Lung (tissue), 9 donors: ENCODE measurements at regions not wholly inside any gene's neighbourhood (a gene's known extent, or its start where the extent isn't known, plus 50 kb on each side); places are given as distances from the start of the nearest gene placed in this dataset.
"Not testable (repeated sequence)": the region's sequence is repeated elsewhere in the genome, so short reads cannot be mapped to it uniquely, and the experiment has no call there.

ENCODE experiments used
- ATAC-seq: fragments of 200-7000 bp; cut with Tn5 transposase; one replicate; pipeline ENCODE4 v1.9.1; 2020; ENCODE audit warnings: moderate number of reproducible peaks; ENCODE audit not compliant: insufficient read depth, low FRiP score
- DNase-seq, 3 donors: peaks; one replicate each; pipeline ENCODE4 v3.0.0-alpha.2; 2013 to 2017
- H3K27ac ChIP-seq, 2 donors: one replicate each; pipeline ENCODE4 v1.5.1; 2013; ENCODE audit warnings: mild to moderate bottlenecking in 2 of 2, moderate library complexity in 2 of 2, control low read depth in 1 of 2, inconsistent platforms in 1 of 2, low read depth in 1 of 2, low read length in 1 of 2
- H3K27me3 ChIP-seq, 3 donors: one replicate each; pipeline ENCODE4 v1.5.1; 2013; ENCODE audit warnings: low read length in 2 of 3; ENCODE audit not compliant: control insufficient read depth in 3 of 3, insufficient read depth in 3 of 3
- H3K36me3 ChIP-seq, 4 donors: one replicate each; pipeline ENCODE4 v1.5.1; 2013; ENCODE audit warnings: low read length in 4 of 4, mild to moderate bottlenecking in 1 of 4, moderate library complexity in 1 of 4; ENCODE audit not compliant: control insufficient read depth in 4 of 4, insufficient read depth in 4 of 4
- H3K4me1 ChIP-seq, 5 donors: one replicate each; pipeline ENCODE4 v1.5.1; 2013; ENCODE audit warnings: low read length in 5 of 5, mild to moderate bottlenecking in 2 of 5, moderate library complexity in 1 of 5; ENCODE audit not compliant: control insufficient read depth in 5 of 5, insufficient read depth in 5 of 5
- H3K4me3 ChIP-seq: one replicate; pipeline ENCODE4 v1.5.1; 2013; ENCODE audit warnings: mild to moderate bottlenecking, control low read depth, moderate library complexity
- H3K9ac ChIP-seq, 2 donors: one replicate each; pipeline ENCODE4 v1.5.1; 2013; ENCODE audit warnings: low read length in 2 of 2, control low read depth in 1 of 2; ENCODE audit not compliant: insufficient read depth in 1 of 2
- H3K9me3 ChIP-seq, 4 donors: one replicate each; pipeline ENCODE4 v1.5.1; 2013; ENCODE audit warnings: low read length in 3 of 4, mild to moderate bottlenecking in 1 of 4, moderate library complexity in 1 of 4; ENCODE audit not compliant: control insufficient read depth in 4 of 4, insufficient read depth in 3 of 4
- WGBS, 2 donors: extraction: QIAGEN DNeasy Blood & Tissue Kit; methylation state at CpG; one replicate each; pipeline ENCODE4 v1.1.7; 2013; 5-methylcytosine and 5-hydroxymethylcytosine counted together
- donor health status: Bipolar disorder and iron deficiency.
- donor health status: healthy.
- donor health status: DM: yes; HTN: yes; CAD: no.

- not testable (repeated sequence) for H3K4me3 ChIP-seq, H3K9ac ChIP-seq
- 29% methylated on average over 2 of the region's 2 CpGs for WGBS, 2 donors
Observed at GRCh38 chr2:132300592-132301378, 115.8 kb upstream of the GPR39 start.

DNA sequence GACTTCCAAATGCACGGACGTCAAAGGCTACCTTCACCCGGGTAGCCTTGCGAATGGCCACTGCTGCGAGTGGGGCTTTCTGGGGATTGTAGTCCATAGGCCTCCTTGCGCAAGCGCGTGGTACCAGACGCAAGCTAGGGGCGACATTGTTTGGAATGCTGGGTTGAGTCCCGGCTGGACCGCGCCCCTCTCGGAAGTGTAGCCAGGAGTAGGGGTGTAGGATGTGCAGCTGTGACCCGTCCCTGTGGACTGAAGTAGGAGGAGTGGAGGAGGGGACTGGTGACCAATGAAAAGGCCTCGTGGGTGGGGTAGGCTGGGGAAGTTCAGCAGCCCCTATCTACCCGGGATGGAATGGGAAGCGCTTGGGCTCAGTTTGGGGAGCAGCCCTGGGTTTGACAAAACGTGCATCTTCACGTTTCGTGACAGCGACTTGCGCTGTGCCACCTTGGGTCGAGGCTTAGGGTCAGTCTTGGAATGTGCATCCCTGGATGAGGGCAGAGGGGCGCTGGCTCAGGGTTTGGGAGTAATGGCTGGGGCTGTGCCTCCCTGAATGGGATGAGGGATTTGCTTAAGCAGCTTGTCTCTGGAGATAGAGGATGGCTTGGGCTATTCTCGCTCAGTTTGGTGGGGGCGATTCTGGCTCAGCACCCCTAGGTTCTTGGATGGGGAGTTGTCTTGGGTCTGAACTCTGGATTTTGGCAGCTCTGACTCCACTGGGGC, 111.8 kb upstream of the GPR39 start:
- H3K9me3 ChIP-seq, H3K4me1 ChIP-seq, H3K36me3 ChIP-seq, H3K4me3 ChIP-seq, H3K27ac ChIP-seq, H3K9ac ChIP-seq, H3K27me3 ChIP-seq: not testable (repeated sequence)
- ATAC-seq = peak; percentile 92
- DNase-seq = peak; percentile 84 to 92 (median 86)
- 10 to 13% methylated on average over 27 of the region's 27 CpGs for WGBS, 2 donors

More at GRCh38 chr2:132300592-132301378, 115.8 kb upstream of the GPR39 start:
- DNase-seq, H3K9me3 ChIP-seq, H3K27me3 ChIP-seq, H3K4me1 ChIP-seq, ATAC-seq, H3K27ac ChIP-seq, H3K36me3 ChIP-seq: not testable (repeated sequence)

GRCh38 chr2:132307613-132308198, 108.9 kb upstream of the GPR39 start:
- H3K9ac ChIP-seq = not testable (repeated sequence)

GRCh38 chr2:132309203-132309602, 107.4 kb upstream of the GPR39 start:
- H3K27ac ChIP-seq, H3K36me3 ChIP-seq, ATAC-seq: not testable (repeated sequence)

More at GRCh38 chr2:132307613-132308198, 108.9 kb upstream of the GPR39 start:
- H3K27ac ChIP-seq, H3K4me3 ChIP-seq, ATAC-seq, H3K4me1 ChIP-seq, H3K36me3 ChIP-seq, H3K27me3 ChIP-seq, DNase-seq, H3K9me3 ChIP-seq: not testable (repeated sequence)
- WGBS, 2 donors = 70 to 76% methylated on average over 1 of the region's 2 CpGs

GRCh38 chr2:132315546-132315945, 101.1 kb upstream of the GPR39 start:
- H3K4me1 ChIP-seq, H3K27ac ChIP-seq, DNase-seq, H3K4me3 ChIP-seq, H3K9me3 ChIP-seq, H3K27me3 ChIP-seq, H3K9ac ChIP-seq, H3K36me3 ChIP-seq, ATAC-seq: not testable (repeated sequence)
- 83 to 89% methylated on average over 2 of the region's 2 CpGs for WGBS, 2 donors

More at GRCh38 chr2:132309203-132309602, 107.4 kb upstream of the GPR39 start:
- H3K27me3 ChIP-seq, H3K9ac ChIP-seq, H3K4me3 ChIP-seq, H3K9me3 ChIP-seq, DNase-seq, H3K4me1 ChIP-seq: not testable (repeated sequence)
- WGBS, 2 donors = 92 to 100% methylated on average over 1 of the region's 1 CpG

DNA sequence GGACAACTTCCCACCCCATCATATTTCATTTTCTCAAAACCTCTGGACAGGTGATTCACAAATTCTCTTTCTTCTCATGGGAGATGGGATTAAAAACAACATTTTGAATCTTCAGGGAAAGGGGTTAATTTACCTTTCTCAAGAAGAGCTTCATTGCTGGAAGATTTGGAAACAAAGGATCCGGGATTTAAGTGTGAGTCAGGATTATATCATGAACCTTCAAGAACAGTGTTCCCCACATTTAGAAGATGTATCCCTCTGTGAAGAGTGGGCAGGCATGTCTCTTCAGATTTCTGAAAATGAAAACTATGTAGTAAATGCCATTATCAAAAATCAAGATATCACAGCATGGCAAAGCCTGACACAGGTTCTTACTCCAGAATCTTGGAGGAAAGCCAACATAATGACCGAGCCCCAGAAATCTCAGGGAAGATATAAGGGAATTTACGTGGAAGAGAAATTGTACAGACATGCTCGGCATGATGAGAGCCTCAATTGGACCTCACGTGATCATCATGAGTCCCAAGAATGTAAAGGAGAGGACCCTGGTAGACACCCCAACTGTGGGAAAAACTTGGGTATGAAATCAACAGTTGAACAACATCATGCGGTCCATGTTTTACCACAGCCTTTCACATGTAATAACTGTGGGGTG, 99.5 kb upstream of the GPR39 start:
- H3K9ac ChIP-seq, H3K9me3 ChIP-seq, H3K4me3 ChIP-seq, H3K27ac ChIP-seq, H3K27me3 ChIP-seq, ATAC-seq, H3K4me1 ChIP-seq, DNase-seq, H3K36me3 ChIP-seq: not testable (repeated sequence)
- WGBS, 2 donors = 85 to 87% methylated on average over 6 of the region's 6 CpGs

- ATAC-seq, DNase-seq, H3K9ac ChIP-seq, H3K27ac ChIP-seq, H3K9me3 ChIP-seq, H3K4me1 ChIP-seq, H3K27me3 ChIP-seq, H3K4me3 ChIP-seq, H3K36me3 ChIP-seq: not testable (repeated sequence)
- WGBS, 2 donors = 86 to 90% methylated on average over 4 of the region's 4 CpGs
Observed at GRCh38 chr2:132318481-132318880, 98.1 kb upstream of the GPR39 start.
